WTC11 (cell line): ENCODE measurements at regions not wholly inside any gene's neighbourhood (a gene's known extent, or its start where the extent isn't known, plus 50 kb on each side); places are given as distances from the start of the nearest gene placed in this dataset.
"Not testable (repeated sequence)": the region's sequence is repeated elsewhere in the genome, so short reads cannot be mapped to it uniquely, and the experiment has no call there.

Source experiments
- CTCF ChIP-seq: fragments of 200-600 bp; IDR thresholded peaks from 2 replicates; pipeline ENCODE4 v1.8.0; 2022; ENCODE audit warnings: antibody characterized with exemption
- MAX ChIP-seq: sonication (generic); formaldehyde crosslinking; IDR thresholded peaks from 2 replicates; pipeline ENCODE4 v1.8.0; 2022; ENCODE audit warnings: mild to moderate bottlenecking, missing genetic modification reagents
- SP1 ChIP-seq: sonication (generic); formaldehyde crosslinking; conservative IDR thresholded peaks from 2 replicates; pipeline ENCODE4 v1.8.1; 2022; ENCODE audit warnings: missing genetic modification reagents
- ZNF219 ChIP-seq: sonication (generic); formaldehyde crosslinking; IDR thresholded peaks from 2 replicates; pipeline ENCODE4 v1.8.0; 2023; ENCODE audit warnings: missing genetic modification reagents, mild to moderate bottlenecking, borderline replicate concordance

GRCh38 chr12:93008880-93009279, 79.8 kb upstream of the EEA1 start:
- TF ChIP-seq CTCF; MAX (CRISPR knock-in tag); SP1 (CRISPR knock-in tag); ZNF219 (CRISPR knock-in tag): not testable (repeated sequence)
